Right kidney (tissue), 1 donor: ENCODE measurements at regions not wholly inside any gene's neighbourhood (a gene's known extent, or its start where the extent isn't known, plus 50 kb on each side); places are given as distances from the start of the nearest gene placed in this dataset.
"Not testable (repeated sequence)": the region's sequence is repeated elsewhere in the genome, so short reads cannot be mapped to it uniquely, and the experiment has no call there.

Source experiments
- DNase-seq: peaks from one replicate; pipeline ENCODE4 v3.0.0-alpha.2; 2016

- not testable (repeated sequence) for DNase-seq
Measured at GRCh38 chr11:71723991-71724390, 109.0 kb upstream of the DEFB108B start.

DNA sequence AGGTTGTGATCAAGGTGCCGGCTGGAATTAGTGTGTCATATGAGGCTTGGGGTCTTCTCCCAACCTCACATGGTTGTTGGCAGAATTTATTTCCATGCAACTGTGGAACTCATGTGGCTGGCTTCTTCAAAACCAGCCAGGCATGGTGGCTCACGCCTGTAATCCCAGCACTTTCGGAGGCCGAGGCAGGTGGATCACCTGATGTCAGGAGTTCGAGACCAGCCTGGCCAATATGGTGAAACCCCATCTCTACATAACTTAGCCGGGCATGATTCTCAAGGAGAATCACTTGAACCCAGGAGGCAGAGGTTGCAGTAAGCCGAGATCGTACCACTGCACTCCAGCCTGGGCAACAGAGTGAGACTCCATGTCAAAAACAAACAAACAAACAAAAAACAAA lies 102.3 kb upstream of the DEFB108B start:
- not testable (repeated sequence) for DNase-seq

DNA sequence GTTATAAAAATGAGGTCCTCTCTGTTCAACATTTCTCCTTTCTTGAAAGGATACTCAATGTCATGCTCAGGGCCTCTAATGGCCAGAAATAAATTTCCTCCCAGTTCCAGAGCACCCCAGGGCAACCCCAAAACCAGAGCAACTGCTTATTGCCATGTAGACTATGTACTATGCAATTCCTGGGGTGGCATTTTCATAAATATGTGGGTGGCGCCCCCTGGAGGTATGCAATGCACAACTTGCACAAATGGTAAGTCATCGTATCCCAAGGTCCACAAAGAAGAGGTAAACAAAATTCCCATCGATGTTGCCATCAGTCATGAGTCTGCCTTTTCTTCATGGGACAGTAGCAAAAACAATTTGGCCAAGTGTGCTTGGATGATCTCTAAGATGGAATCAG lies 98.6 kb upstream of the DEFB108B start:
- not testable (repeated sequence) for DNase-seq

GRCh38 chr11:71738317-71738716 lies 94.7 kb upstream of the DEFB108B start:
- DNase-seq = not testable (repeated sequence)

DNA sequence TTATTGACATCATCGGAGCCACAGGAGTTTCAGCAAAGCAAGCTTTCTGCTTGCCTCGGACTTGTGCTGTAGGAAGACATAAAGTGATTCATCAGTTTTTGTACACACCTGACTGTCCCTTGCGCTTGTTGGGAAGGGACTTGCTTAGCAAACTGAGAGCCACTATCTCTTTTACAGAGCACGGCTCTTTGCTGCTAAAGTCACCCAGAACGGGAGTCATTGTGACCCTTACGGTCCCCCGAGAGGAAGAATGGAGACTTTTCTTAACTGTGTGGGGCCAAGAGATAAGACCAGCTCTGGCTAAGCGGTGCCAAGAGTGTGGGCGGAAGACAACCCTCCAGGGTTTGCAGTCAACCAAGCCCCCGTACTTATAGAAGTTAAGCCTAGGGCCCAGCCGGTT lies 89.6 kb upstream of the DEFB108B start:
- DNase-seq = not testable (repeated sequence)

DNA sequence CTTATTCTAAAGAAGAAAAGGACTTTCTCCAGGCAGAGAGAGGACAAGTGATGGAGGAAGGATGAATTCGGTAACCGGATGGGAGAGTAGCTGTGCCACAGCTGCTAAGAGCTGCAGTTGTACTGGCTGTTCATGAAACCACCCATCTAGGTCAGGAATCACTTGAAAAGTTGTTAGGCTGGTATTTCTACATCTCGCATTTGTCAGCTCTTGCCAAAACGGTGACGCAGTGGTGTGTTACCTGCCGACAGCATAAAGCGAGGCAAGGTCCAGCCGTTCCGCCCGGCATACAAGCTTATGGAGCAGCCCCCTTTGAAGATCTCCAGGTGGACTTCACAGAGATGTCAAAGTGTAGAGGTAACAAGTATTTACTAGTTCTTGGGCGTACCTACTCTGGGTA lies 87.3 kb upstream of the DEFB108B start:
- DNase-seq = not testable (repeated sequence)

DNA sequence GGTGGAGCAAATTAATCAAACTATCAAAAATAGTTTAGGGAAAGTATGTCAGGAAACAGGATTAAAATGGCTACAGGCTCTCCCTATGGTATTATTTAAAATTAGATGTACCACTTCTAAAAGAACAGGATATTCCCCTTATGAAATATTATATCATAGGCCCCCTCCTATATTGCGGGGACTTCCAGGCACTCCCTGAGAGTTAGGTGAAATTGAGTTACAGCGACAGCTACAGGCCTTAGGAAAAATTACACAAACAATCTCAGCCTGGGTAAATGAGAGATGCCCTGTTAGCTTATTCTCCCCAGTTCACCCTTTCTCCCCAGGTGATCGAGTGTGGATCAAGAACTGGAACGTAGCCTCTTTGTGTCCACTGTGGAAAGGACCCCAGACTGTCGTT lies 86.7 kb upstream of the DEFB108B start:
- DNase-seq = not testable (repeated sequence)

GRCh38 chr11:71748965-71749620 lies 83.9 kb upstream of the DEFB108B start:
- not testable (repeated sequence) for DNase-seq

- DNase-seq = not testable (repeated sequence)
Measured at GRCh38 chr11:71750908-71751307, 82.1 kb upstream of the DEFB108B start.

DNA sequence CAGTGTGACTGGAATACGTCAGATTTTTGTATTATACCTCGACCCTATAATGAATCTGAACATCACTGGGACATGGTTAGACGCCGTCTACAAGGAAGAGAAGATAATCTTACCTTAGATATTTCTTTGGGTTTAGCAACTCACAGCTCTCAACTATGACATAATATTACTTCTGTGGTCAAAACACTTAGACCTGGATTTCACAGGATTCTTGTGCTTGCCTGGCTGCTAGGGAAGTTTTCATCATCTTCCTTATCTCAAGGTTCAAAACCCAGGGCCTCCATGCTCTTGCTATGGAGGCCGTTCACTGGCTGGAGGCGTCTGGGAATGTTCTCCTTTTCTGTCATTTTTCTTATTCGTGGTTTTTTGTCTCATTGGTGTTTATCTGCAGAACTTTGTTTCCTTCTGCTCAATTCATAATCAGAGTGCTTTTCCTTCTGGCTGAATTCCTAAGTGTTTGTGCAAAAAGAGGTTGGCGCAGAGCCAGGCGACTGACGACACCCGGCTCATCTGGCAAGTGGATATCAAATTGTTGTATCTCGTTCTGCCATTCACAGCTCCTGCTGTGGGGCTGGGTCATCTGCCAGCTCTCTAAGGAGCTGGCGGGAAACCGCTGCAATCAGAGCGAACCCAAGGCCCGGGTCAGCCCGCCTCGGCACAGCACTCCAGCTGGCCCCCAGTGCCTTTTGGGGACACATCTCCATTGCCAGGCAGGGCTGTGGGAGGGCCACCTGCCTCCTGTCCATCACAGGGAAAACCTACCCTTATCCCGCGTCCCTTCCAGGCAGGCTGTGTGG lies 68.1 kb upstream of the DEFB108B start:
- DNase-seq = not testable (repeated sequence)

GRCh38 chr11:71767016-71767415 lies 66.0 kb upstream of the DEFB108B start:
- DNase-seq = not testable (repeated sequence)

DNA sequence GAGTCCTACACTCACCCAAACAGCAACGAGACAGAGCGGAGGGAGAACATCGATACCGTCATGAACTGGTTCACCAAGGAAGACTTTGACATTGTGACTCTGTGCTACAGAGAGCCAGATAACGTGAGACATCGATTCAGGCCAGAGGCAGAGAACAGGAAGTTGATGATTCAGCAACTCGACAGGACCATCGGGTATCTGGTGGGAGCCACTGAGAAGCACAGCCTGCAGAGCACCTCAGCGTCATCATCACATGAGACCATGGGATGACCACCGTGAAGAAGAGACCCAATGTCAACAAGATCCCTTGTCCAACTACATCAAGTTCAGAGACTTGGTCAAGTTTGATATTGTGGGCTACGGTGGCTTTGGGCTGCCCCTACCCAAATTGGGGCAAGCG lies 60.8 kb upstream of the DEFB108B start:
- DNase-seq = not testable (repeated sequence)

GRCh38 chr11:71774603-71775222 lies 58.3 kb upstream of the DEFB108B start:
- no peak for DNase-seq

DNA sequence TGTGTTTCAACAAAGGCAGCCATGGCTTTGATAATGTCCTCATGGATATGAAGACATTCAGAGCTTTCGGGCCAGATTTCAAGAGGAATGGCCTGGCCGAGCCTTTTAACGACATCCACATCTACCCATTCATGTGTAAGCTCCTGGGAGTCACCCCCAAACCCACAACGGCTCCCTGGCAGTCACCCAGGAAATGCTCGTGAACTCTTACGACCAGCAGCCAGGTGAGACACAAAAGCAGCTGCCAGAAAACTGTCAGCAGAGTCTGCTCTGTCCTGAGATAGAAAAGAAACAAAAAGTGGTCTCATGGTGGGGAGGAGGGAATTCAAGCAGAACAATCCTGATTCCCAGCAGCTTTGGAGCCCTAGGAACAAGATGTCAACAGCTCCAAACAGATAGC lies 52.9 kb upstream of the DEFB108B start:
- not testable (repeated sequence) for DNase-seq

DNA sequence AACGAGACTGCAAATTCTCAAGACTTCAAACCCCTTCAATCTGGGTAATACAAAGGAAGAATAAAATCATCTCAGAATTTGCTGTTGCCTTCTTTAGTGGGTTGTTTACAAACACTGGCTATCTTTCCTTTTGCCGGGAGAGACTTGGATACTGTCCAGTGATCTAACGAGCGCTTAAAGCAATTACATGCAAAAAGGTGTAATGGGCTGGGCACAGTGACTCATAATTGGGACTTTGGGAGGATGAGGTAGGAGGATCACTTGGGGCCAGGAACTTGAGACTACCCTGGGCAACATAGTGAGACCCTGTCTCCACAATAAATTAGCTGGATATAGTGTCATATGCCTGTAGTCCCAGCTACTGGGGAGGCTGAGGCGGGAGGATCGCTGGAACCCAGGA lies 52.2 kb upstream of the DEFB108B start:
- DNase-seq = not testable (repeated sequence)

DNA sequence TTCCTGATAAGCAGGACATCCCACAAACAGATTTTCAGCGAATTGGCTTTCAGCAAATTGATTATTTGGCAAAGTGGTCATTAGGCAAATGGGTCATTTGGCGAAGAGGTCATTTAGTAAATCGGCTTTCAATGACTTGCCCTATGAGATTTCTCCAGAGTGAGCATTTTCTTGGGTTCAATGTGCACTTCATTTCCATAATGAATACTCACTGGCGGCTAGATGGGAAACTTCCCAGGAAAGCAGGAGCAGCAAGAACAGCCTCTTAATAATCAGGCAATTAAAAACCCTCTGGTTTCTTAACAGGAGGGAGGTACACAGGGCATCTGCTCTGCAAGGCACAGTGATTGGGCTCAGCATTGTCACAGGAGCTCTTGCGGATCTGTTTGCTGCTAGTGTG lies 51.5 kb upstream of the DEFB108B start:
- DNase-seq = not testable (repeated sequence)

- not testable (repeated sequence) for DNase-seq
Measured at GRCh38 chr11:71782229-71782861, 50.7 kb upstream of the DEFB108B start.

GRCh38 chr11:71783191-71783590 lies 49.8 kb upstream of the DEFB108B start:
- DNase-seq = not testable (repeated sequence)
